ENCODE measurements at regions not wholly inside any gene's neighbourhood (a gene's known extent, or its start where the extent isn't known, plus 50 kb on each side); places are given as distances from the start of the nearest gene placed in this dataset.

GRCh38 chr1:208418667-208419066, 174.5 kb upstream of the PLXNA2 start:
- Histone ChIP-seq H3K79me2 (ENCODE audit: insufficient read depth, low read length) (no peaks in the 10 kb centered on the region), H3K4me2 (ENCODE audit: low read depth, low read length, poor library complexity, severe bottlenecking) (no peak overlapping the region), H3K9ac (ENCODE audit: low read depth, low read length, poor library complexity, severe bottlenecking) (no peak overlapping the region), H3K4me3 (ENCODE audit: low read length, poor library complexity, severe bottlenecking) (no peak overlapping the region), H2AFZ (ENCODE audit: low read length) (no peak overlapping the region), H3K27me3 (ENCODE audit: insufficient read depth, low read length, poor library complexity, severe bottlenecking) (no peaks in the 10 kb centered on the region), H3K4me1 (ENCODE audit: insufficient read depth, low read length, poor library complexity, severe bottlenecking) (no peaks in the 10 kb centered on the region), H4K20me1 (ENCODE audit: insufficient read depth, low read length, poor library complexity, severe bottlenecking) (no peaks in the 10 kb centered on the region), H3K9me3 (ENCODE audit: insufficient read depth, low read depth, low read length) (no peaks in the 10 kb centered on the region), H3K36me3 (ENCODE audit: insufficient read depth, low read length) (no peaks in the 10 kb centered on the region), H3K9me2 (replicated peaks; ENCODE audit: low read depth, low read length) (no peaks in the 10 kb centered on the region), H3F3A (ENCODE audit: low read depth) (no peaks in the 10 kb centered on the region)
- no peak for TF ChIP-seq EZH2phosphoT487 (IDR thresholded peaks at IDR 0.05; ENCODE audit: borderline replicate concordance)
- TF ChIP-seq CTCF (conservative IDR thresholded peaks at IDR 0.05; ENCODE audit: low read length): no peak

GRCh38 chr1:208419746-208420420, 175.7 kb upstream of the PLXNA2 start:
- Histone ChIP-seq H4K20me1 (ENCODE audit: insufficient read depth, low read length, poor library complexity, severe bottlenecking) (no peaks in the 10 kb centered on the region), H3K9ac (ENCODE audit: low read depth, low read length, poor library complexity, severe bottlenecking) (no peak overlapping the region), H3K4me1 (ENCODE audit: insufficient read depth, low read length, poor library complexity, severe bottlenecking) (no peaks in the 10 kb centered on the region), H3K4me2 (ENCODE audit: low read depth, low read length, poor library complexity, severe bottlenecking) (no peak overlapping the region), H3K79me2 (ENCODE audit: insufficient read depth, low read length) (no peaks in the 10 kb centered on the region), H3K9me2 (replicated peaks; ENCODE audit: low read depth, low read length) (no peaks in the 10 kb centered on the region), H3K27me3 (ENCODE audit: insufficient read depth, low read length, poor library complexity, severe bottlenecking) (no peaks in the 10 kb centered on the region), H2AFZ (ENCODE audit: low read length) (no peak overlapping the region), H3K36me3 (ENCODE audit: insufficient read depth, low read length) (no peaks in the 10 kb centered on the region), H3K9me3 (ENCODE audit: insufficient read depth, low read depth, low read length) (no peaks in the 10 kb centered on the region), H3F3A (ENCODE audit: low read depth) (no peaks in the 10 kb centered on the region), H3K4me3 (ENCODE audit: low read length, poor library complexity, severe bottlenecking) (no peak overlapping the region)
- TF ChIP-seq CTCF (conservative IDR thresholded peaks at IDR 0.05; ENCODE audit: low read length) (no peak), EZH2phosphoT487 (IDR thresholded peaks at IDR 0.05; ENCODE audit: borderline replicate concordance) (no peak)

GRCh38 chr1:208420696-208421095, 176.5 kb upstream of the PLXNA2 start:
- no peaks in the 10 kb centered on the region for H3F3A ChIP-seq (ENCODE audit: low read depth)
- no peaks in the 10 kb centered on the region for H3K4me1 ChIP-seq (ENCODE audit: insufficient read depth, low read length, poor library complexity, severe bottlenecking)
- H2AFZ ChIP-seq (ENCODE audit: low read length): no peak overlapping the region
- no peaks in the 10 kb centered on the region for H3K79me2 ChIP-seq (ENCODE audit: insufficient read depth, low read length)
- H4K20me1 ChIP-seq (ENCODE audit: insufficient read depth, low read length, poor library complexity, severe bottlenecking): no peaks in the 10 kb centered on the region
- no peaks in the 10 kb centered on the region for H3K36me3 ChIP-seq (ENCODE audit: insufficient read depth, low read length)
- no peak overlapping the region for H3K4me3 ChIP-seq (ENCODE audit: low read length, poor library complexity, severe bottlenecking)
- no peaks in the 10 kb centered on the region for H3K9me3 ChIP-seq (ENCODE audit: insufficient read depth, low read depth, low read length)
- no peak overlapping the region for H3K9ac ChIP-seq (ENCODE audit: low read depth, low read length, poor library complexity, severe bottlenecking)
- no peak overlapping the region for H3K4me2 ChIP-seq (ENCODE audit: low read depth, low read length, poor library complexity, severe bottlenecking)
- TF ChIP-seq EZH2phosphoT487 (IDR thresholded peaks at IDR 0.05; ENCODE audit: borderline replicate concordance): no peak
- no peak for TF ChIP-seq CTCF (conservative IDR thresholded peaks at IDR 0.05; ENCODE audit: low read length)
- no peaks in the 10 kb centered on the region for H3K27me3 ChIP-seq (ENCODE audit: insufficient read depth, low read length, poor library complexity, severe bottlenecking)
- no peaks in the 10 kb centered on the region for H3K9me2 ChIP-seq (replicated peaks; ENCODE audit: low read depth, low read length)

Measured in Loucy (cell line).